GM12874 (cell line): ENCODE measurements at regions not wholly inside any gene's neighbourhood (a gene's known extent, or its start where the extent isn't known, plus 50 kb on each side); places are given as distances from the start of the nearest gene placed in this dataset.

Source experiments
- TF ChIP-seq, protein P1 (sequence below): IDR thresholded peaks from 2 replicates; pipeline ENCODE4 v1.5.1; 2011; ENCODE audit warnings: low read depth, mild to moderate bottlenecking, control low read depth, low read length, moderate library complexity; ENCODE audit not compliant: insufficient read depth

DNA sequence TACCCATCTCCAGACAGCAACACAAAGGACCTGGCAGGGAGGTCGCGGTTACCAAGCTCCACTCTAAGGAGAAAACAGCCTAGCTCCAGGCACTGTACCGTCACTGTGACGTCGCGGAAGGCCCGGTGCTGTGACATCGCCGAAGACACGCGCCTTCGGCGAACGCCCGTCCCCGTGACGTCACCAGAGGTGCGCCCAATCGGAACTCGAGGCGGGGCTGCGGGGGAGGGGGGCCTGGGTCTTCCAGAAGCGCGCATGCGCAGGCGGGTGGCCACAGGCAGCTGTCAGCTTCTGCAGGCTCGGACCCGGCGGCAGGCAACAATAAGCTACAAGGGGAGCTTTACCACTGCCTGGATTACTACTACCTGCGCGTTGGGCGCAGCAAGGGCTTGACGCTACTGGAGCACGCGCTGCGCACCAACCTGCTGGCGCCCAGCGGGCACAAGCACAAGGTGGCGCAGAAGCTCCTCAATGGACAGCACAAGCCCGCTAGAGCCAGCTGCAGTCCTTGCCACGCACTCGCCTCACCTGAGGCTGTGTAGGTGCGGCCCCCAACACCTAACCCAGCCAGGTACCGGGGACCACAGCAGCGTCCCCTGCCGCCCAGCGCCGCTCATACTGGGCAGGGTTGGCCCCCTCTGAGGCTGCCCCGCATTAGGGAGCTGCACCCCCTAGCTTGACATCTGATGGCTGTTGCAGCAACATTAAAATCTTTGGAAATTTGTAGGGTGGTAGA, 208.4 kb downstream of the TPST1 start:
- TF ChIP-seq, protein P1, sequence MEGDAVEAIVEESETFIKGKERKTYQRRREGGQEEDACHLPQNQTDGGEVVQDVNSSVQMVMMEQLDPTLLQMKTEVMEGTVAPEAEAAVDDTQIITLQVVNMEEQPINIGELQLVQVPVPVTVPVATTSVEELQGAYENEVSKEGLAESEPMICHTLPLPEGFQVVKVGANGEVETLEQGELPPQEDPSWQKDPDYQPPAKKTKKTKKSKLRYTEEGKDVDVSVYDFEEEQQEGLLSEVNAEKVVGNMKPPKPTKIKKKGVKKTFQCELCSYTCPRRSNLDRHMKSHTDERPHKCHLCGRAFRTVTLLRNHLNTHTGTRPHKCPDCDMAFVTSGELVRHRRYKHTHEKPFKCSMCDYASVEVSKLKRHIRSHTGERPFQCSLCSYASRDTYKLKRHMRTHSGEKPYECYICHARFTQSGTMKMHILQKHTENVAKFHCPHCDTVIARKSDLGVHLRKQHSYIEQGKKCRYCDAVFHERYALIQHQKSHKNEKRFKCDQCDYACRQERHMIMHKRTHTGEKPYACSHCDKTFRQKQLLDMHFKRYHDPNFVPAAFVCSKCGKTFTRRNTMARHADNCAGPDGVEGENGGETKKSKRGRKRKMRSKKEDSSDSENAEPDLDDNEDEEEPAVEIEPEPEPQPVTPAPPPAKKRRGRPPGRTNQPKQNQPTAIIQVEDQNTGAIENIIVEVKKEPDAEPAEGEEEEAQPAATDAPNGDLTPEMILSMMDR, result peak; percentile 45

DNA sequence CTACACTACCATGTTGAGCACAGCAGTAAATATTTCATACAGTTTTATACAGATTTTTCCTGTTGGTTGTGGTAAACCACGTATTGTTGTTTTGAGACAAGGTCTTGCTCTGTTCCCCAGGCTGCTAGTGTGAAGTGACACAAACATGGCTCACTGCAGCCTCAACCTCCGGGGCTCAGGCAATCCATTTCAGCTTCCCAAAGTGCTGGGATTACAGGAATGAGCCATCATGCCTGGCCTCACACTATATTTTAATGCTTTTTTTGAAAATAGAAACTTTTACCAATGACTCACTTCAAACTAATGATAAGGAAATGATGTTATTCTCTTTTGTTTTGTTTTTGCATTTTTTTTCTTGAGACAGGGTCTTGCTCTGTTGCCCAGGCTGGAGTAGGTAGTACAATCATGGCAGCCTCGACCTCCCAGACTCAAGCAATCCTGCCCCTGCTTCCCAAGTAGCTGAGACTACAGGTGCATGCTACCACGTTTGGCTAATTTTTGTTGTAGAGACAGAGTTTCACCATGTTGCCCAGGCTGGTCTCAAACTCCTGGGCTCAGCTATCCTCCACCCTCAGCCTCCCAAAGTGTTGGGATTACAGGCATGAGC, 210.6 kb downstream of the TPST1 start:
- TF ChIP-seq, protein P1, result no peak

DNA sequence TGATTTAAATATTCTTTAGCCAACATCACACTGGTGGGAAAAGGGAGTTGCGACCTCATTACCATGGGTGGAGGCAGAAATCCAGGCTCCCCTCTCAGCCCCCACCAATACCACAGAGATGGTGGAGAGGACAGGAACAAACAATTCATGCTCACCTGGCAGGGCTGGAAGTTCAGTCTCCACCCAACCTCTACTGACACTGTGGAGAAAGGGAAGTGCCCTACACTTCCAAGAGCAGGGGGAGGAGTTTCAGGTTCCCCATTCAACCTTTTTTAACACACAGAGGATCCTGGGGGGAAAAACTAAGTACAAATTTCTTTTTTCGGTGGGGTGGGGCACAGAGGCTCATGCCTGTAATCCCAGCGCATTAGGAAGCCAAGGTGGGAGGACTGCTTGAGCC, 210.1 kb upstream of the KCTD7 start:
- TF ChIP-seq, protein P1, result no peak

DNA sequence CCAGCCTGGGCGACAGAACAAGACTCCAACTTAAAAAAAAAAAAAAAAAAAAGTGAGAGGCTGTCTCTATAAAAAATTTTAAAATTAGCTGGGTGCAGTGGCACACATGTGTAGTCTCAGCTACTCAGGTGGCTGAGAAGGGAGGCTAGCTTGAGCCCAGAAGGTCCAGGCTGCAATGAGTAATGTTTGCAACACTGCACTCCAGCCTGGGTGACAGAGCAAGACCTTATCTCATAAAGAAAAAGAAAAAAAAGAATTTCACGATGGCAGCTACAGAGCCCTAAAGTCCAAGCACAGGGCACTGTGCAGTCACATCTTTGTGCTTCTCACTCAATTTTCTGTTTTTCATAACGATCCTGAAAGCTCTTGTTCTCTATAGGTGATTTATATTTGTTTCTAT, 209.5 kb upstream of the KCTD7 start:
- TF ChIP-seq, protein P1, result no peak

DNA sequence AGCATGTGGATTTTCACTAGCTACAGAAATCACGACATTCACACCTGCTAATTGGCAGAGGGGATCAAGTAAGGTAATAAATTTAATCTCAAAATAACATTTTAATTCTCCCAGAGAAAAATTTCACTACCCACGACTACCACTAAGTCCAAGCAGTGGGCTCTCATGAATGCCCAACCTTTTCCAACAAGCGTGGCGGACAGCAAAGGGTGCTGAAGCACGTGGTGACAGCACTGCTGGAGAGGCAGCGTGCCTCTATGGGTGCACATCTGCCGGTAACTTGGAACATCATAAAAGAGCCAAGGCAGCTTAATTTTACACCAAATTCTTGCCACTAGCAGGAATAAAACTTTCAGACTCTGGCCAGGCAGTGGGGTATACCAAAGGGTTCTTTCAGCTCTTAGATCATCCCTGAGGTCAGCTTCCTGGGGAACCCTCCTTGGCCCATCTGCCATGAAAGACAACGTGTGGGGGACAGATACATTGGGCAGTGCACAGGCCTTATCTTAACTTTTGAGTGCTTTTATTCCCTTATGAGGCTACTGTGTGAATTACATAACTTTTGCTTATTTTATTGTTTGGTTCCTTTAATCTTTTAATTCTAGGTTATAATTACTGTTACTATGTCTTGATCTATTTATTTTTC, 206.7 kb upstream of the KCTD7 start:
- TF ChIP-seq, protein P1, result no peak

DNA sequence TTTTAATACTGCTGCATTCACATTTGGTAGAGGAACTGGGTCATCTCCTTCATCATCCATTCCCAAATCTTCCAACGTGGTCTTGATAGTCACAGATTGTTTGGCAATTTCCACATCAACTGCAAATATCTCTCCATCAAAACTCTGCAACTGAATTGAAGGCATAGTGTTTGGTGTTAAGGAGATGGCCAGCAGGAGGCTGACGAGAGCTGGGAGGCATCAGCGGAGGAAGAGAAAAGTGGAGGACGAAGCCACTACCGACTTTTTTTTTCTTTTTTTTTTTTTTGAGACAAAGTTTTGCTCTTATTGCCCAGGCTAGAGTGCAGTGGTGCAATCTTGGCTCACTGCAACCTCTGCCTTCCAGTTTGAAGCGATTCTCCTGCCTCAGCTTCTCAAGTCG, 205.0 kb upstream of the KCTD7 start:
- TF ChIP-seq, protein P1, result no peak

DNA sequence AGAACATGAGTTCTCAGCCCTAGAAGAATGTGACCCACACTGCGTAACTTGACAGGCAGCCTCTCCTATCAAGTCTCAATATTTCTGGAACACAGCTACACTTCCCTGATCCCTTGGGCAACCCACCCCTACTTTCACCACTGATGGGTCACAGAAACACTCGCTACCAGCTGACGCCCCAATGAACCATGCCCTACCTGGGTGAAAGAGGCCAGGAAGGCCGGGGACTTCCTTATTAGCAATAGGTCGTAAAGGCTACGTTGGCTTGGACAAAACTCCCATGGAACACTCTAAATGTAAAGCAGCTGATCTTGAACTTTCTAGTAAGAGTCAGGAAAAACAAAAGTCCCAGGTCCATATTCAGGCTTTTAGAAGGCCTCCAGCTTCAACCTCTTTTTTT, 202.3 kb upstream of the KCTD7 start:
- TF ChIP-seq, protein P1, result no peak
